ENCODE measurements at regions not wholly inside any gene's neighbourhood (a gene's known extent, or its start where the extent isn't known, plus 50 kb on each side); places are given as distances from the start of the nearest gene placed in this dataset.

DNA sequence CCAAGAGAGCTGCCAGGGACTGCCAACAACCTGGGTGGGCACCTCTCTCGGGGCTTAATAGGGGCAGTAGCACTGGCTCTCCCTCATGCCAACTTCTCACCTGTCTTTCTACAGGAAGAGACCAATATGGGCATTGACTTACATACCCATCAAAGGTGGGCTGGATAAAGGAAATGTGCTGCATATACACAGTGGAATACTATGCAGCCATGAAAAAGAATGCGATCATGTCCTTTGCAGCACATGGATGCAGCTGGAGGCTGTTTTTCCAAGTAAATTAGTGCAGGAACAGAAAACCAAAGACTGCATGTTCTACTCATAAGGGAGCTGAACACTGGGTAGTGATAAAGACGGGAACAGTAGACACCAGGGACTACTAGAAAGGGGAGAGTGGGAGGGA lies 172.5 kb downstream of the URB2 start:
- TF ChIP-seq GATA2 (IDR thresholded peaks at IDR 0.05; ENCODE audit: low read depth, low read length), result no peak
- TF ChIP-seq GATA3 (IDR thresholded peaks at IDR 0.05; ENCODE audit: low read depth, low read length), result no peak
